ENCODE measurements at regions not wholly inside any gene's neighbourhood (a gene's known extent, or its start where the extent isn't known, plus 50 kb on each side); places are given as distances from the start of the nearest gene placed in this dataset.

DNA sequence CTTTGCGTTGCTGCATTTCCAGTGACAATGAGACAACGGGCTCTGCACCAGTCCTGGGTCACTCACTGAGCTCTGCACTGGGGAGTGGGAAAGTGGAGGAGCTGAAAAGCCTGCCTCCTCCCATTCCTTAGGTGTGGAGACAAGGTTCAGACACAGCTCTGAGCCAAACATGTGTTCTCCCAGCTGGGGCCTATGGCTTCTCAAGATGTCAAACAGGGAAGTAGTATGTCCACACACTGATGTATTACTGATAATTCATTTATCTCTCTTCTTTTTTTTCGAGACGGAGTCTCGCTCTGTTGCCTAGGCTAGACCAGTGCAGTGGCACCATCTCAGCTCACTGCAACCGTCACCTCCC is 90.2 kb upstream of the SLC4A7 start (continued):
- TF ChIP-seq ISX (CRISPR knock-in tag; conservative IDR thresholded peaks at IDR 0.05) (no peak), ZEB1 (IDR thresholded peaks at IDR 0.05; ENCODE audit: insufficient replicate concordance, low read depth) (no peak), ZNF878 (CRISPR knock-in tag; IDR thresholded peaks at IDR 0.05) (no peak), ZNF264 (CRISPR knock-in tag; IDR thresholded peaks at IDR 0.05) (no peak)
- TF ChIP-seq, protein P1, sequence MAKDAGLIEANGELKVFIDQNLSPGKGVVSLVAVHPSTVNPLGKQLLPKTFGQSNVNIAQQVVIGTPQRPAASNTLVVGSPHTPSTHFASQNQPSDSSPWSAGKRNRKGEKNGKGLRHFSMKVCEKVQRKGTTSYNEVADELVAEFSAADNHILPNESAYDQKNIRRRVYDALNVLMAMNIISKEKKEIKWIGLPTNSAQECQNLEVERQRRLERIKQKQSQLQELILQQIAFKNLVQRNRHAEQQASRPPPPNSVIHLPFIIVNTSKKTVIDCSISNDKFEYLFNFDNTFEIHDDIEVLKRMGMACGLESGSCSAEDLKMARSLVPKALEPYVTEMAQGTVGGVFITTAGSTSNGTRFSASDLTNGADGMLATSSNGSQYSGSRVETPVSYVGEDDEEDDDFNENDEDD (CRISPR knock-in tag; IDR thresholded peaks at IDR 0.05; ENCODE audit: borderline replicate concordance), result no peak

DNA sequence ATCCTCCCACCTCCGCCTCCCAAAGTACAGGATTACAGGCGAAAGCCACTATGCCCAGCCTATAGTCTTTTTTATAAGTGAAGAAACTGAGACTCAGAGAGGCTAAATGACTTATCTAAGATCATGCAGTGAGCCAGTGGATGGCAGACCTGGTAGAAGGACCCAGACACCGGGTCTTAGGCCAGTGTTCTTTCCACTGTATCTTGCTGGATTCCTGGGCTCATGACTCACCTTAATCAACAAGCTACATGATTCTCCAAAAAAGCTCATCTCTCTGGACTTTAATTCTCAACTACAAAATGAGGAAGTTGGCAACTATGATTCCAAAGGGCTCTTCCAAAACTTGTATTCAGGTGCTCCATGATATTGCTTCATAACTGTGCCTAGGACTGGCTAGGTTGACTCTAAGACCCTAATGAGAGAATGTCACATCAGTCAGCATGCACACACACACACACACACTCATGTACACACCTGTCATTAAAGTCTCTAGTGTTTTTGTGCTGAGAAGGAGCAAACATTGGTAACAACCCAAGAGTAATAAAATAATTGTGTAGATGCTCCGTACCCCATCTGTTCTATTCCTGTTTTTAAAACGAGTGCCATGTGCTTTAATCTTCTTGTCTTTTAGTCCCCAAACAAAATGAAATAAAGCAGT is 89.7 kb upstream of the SLC4A7 start:
- Histone ChIP-seq H3K27ac (ENCODE audit: extremely low read length, insufficient read depth, low read length) (no peak overlapping the region), H3K4me2 (ENCODE audit: low read depth, low read length) (no peak overlapping the region), H3K27me3 (ENCODE audit: control insufficient read depth in 1 of 2, insufficient read depth in 2 of 2, low read length in 2 of 2) (no peaks in the 10 kb centered on the region), H3K9ac (ENCODE audit: insufficient read depth, low read depth, low read length) (no peak overlapping the region), H3K36me3 (replicated peaks in 1 of 2; ENCODE audit: control insufficient read depth in 1 of 2, insufficient read depth in 2 of 2, low read length in 2 of 2) (no peaks in the 10 kb centered on the region), H2AFZ (ENCODE audit: low read length) (no peak overlapping the region), H4K20me1 (ENCODE audit: insufficient read depth, low read length) (no peaks in the 10 kb centered on the region), H3K79me2 (ENCODE audit: insufficient read depth, low read length) (no peaks in the 10 kb centered on the region), H3K4me3 (replicated peaks in 1 of 3; ENCODE audit: insufficient read depth in 1 of 3, low read depth in 2 of 3, low read length in 3 of 3) (no peak overlapping the region), H3K4me1 (ENCODE audit: insufficient read depth, low read length) (peaks cover under 1% of the 10 kb centered on the region), H3K9me3 (ENCODE audit: low read length) (no peaks in the 10 kb centered on the region)
- ChIA-PET CTCF (ENCODE audit: low intra/inter-chr PET ratio, low total read pairs) (no interaction called here), POLR2A (no interaction called here)
- ATAC-seq (no peak), FAIRE-seq (no peak), DNase-seq (ENCODE audit: low spot score) (no peak)
- no TSS peak for BruUV-seq (replicated peaks)
- TF ChIP-seq ISX (CRISPR knock-in tag; conservative IDR thresholded peaks at IDR 0.05) (no peak), TAF1 (CRISPR knock-in tag; IDR thresholded peaks at IDR 0.05) (no peak)
- TF ChIP-seq, protein P2, sequence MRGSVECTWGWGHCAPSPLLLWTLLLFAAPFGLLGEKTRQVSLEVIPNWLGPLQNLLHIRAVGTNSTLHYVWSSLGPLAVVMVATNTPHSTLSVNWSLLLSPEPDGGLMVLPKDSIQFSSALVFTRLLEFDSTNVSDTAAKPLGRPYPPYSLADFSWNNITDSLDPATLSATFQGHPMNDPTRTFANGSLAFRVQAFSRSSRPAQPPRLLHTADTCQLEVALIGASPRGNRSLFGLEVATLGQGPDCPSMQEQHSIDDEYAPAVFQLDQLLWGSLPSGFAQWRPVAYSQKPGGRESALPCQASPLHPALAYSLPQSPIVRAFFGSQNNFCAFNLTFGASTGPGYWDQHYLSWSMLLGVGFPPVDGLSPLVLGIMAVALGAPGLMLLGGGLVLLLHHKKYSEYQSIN (CRISPR knock-in tag; IDR thresholded peaks at IDR 0.05; ENCODE audit: borderline replicate concordance), result no peak
- intact Hi-C loops (cut with micrococcal nuclease; ENCODE audit: unreplicated experiment) (no loop called here), in situ Hi-C loops (cut with HindIII; ENCODE audit: extremely low pct_ligation_motif_present, low pct_unique_long_range_greater_than_20kb) (no loop called here)
- WGBS (ENCODE audit: low lambda C conversion rate), result 45% methylated on average over 5 of the region's 5 CpGs
